Astrocyte of the spinal cord (primary cell): ENCODE measurements at regions not wholly inside any gene's neighbourhood (a gene's known extent, or its start where the extent isn't known, plus 50 kb on each side); places are given as distances from the start of the nearest gene placed in this dataset.
"Not testable (repeated sequence)": the region's sequence is repeated elsewhere in the genome, so short reads cannot be mapped to it uniquely, and the experiment has no call there.

Experiments
- DNase-seq: peaks from one replicate; pipeline ENCODE4 v3.0.0; 2011; ENCODE audit warnings: low read depth, low spot score
- H3K4me3 ChIP-seq: 2 replicates; pipeline ENCODE4 v1.5.1; 2011; ENCODE audit warnings: low read depth, mild to moderate bottlenecking, low read length, moderate library complexity
- in situ Hi-C: cut with HindIII; loops from 2 replicates; pipeline ENCODE4 v1.10.0; 2017; ENCODE audit warnings: low sequenced_read_pairs
- TF ChIP-seq, protein P1 (sequence below): IDR thresholded peaks from 2 replicates; pipeline ENCODE4 v1.5.1; 2012; ENCODE audit warnings: low read depth, mild to moderate bottlenecking, low read length, inconsistent platforms

DNA sequence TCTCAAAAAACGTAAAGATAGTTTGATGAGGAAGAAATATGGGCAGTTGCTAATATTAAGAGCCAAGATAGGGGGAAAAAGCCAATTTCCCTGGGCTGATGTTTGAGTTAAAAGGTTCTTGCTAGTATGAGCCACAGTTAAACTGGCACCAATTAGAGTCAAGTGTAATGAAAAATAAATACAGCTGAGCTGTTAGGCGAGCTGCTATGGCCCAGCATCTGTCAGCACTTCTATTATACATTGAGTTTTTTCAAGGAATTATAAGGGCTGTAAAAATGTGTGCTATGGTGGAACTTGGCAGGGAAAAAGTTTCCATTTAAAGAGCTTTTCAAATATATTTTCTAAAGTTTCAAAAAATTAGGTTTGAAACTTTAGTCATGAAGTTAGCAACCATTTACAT lies 279.6 kb downstream of the CYRIA start:
- no peak overlapping the region for H3K4me3 ChIP-seq
- TF ChIP-seq, protein P1, sequence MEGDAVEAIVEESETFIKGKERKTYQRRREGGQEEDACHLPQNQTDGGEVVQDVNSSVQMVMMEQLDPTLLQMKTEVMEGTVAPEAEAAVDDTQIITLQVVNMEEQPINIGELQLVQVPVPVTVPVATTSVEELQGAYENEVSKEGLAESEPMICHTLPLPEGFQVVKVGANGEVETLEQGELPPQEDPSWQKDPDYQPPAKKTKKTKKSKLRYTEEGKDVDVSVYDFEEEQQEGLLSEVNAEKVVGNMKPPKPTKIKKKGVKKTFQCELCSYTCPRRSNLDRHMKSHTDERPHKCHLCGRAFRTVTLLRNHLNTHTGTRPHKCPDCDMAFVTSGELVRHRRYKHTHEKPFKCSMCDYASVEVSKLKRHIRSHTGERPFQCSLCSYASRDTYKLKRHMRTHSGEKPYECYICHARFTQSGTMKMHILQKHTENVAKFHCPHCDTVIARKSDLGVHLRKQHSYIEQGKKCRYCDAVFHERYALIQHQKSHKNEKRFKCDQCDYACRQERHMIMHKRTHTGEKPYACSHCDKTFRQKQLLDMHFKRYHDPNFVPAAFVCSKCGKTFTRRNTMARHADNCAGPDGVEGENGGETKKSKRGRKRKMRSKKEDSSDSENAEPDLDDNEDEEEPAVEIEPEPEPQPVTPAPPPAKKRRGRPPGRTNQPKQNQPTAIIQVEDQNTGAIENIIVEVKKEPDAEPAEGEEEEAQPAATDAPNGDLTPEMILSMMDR = no peak
- in situ Hi-C loops = no loop called here
- DNase-seq = no peak

DNA sequence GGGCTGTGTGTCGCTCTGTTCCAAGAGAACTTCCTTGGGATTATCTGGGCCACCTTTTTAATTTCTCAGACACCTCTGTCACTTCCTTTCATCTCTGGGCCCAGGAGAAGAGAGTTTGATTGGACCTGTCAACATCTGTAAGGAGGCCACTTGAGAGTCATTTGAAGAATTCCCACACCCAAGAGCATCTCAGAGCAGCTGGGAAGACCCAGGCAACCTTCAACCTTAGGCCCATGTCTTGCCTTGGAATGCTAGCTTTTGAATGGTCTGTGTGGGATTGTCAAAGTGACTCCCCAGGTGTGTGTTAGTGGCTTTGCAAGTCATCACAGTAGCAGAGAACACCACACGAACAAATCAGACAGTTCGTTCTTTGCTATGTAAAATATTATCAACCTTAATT lies 280.3 kb downstream of the CYRIA start:
- TF ChIP-seq, protein P1 = no peak
- H3K4me3 ChIP-seq = no peak overlapping the region
- DNase-seq = no peak
- in situ Hi-C loops = no loop called here

DNA sequence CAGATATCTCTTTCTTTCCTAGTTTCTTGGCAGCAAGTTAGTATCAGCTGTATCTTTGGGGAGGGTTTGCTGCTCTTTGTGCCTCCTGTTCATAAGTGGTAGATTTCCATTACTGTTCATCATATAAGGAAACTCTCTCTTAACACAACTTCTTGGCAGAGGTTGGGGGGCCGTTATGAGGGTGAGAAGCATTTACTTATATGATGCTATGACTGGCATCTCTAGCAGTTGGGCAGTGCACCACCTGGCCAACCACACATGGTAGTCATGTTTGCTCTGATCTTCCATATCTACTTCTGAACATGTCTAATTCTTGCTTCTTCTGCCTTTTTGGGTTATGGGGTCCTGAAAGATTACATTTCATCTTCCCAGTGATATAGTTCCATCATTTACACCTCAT lies 282.2 kb downstream of the CYRIA start:
- H3K4me3 ChIP-seq = no peak overlapping the region
- TF ChIP-seq, protein P1 = no peak
- in situ Hi-C loops = no loop called here
- no peak for DNase-seq

DNA sequence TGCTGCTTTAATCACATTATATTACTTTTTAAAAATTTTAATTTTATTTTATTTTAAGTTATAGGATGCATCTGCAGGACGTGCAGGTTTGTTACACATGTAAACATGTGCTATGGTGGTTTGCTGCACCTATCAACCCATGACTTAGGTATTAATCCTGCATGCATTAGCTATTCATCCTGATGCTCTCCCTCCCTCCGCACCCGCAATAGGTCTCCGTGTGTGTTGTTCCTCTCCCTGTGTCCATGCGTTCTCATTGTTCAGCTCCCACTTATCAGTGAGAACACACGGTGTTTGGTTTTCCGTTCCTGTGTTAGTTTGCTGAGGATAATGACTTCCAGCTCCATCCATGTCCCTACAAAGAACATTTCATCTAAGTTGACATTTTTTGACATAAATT lies 283.2 kb downstream of the CYRIA start:
- TF ChIP-seq, protein P1 = no peak
- in situ Hi-C loops = no loop called here
- no peak overlapping the region for H3K4me3 ChIP-seq
- DNase-seq = no peak

DNA sequence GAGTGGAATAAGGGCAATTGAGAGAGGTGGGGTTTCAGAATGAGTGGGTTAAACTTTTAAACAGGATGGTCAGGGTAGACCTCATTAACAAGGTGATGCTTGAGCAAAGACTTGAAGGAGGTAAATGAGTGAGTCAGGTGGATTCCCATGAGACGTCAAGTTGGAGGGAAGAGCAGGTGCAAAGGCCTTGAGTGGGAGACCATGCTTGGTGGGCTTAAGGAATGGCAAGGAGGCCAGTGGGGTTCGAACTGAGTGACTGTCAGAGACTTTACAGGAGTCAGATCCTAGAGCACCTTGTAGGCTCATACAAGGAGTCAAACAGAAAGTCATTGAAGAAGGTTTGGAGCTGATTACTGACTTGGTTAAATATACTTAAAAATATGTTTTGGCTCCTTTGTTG lies 284.1 kb downstream of the CYRIA start:
- in situ Hi-C loops = no loop called here
- TF ChIP-seq, protein P1 = no peak
- no peak for DNase-seq
- no peak overlapping the region for H3K4me3 ChIP-seq

DNA sequence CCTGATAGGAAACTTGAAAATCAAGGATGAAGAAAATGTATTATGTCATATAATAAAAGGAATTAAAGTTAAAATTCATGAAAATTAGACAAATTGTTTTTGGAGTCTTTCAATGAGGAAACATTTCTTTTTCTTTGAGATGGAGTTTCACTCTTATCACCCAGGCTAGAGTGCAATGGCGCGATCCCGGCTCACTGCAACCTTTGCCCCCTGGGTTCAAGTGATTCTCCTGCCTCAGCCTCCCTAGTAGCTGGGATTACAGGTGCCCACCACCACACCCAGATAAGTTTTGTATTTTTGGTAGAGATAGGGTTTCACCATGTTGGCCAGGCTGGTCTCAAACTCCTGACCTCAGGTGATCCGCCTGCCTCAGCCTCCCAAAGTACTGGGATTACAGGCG lies 285.7 kb downstream of the CYRIA start:
- H3K4me3 ChIP-seq, DNase-seq, in situ Hi-C loops: not testable (repeated sequence)

DNA sequence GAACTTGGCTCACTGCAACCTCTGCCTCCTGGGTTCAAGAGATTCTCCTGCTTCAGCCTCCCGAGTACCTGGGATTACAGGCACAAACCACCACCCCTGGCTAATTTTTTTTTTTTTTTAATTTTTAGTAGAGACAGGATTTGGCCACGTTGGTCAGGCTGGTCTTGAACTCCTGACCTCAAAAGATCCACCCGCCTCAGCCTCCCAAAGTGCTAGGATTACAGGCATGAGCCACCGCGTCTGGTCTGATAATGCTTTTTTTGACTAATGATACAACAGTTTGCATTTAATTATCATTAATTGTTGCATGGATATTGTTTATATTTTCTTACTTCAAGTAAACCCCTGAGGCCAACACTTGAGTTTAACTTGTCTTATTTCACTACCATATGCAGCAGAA lies 286.6 kb downstream of the CYRIA start:
- H3K4me3 ChIP-seq, DNase-seq, in situ Hi-C loops: not testable (repeated sequence)

DNA sequence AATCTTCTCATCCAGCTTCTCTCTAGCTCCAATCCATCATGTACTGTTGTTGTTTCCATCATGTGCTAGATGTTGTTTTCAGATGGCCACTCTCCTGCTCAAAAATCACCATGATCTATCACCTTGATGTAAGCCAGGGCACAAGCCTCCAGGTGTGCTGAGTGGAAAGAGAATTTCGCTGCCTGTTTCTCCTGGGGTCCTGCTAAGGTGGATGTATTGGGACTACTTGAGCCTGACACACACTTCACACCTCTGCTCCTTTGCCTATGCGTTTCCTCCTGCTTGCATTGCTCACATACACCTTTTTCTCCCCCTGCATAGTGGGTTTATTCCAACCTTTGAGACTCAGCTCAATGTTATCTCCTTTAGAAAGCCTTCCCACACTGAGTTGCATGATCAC lies 287.6 kb downstream of the CYRIA start:
- in situ Hi-C loops = no loop called here
- no peak for DNase-seq
- TF ChIP-seq, protein P1 = no peak
- H3K4me3 ChIP-seq = no peak overlapping the region
